PC-9 (cell line): ENCODE measurements at regions not wholly inside any gene's neighbourhood (a gene's known extent, or its start where the extent isn't known, plus 50 kb on each side); places are given as distances from the start of the nearest gene placed in this dataset.

ENCODE experiments used
- BruUV-seq: library from RNA; stranded (reverse); fragments of 400-500 nt; replicated peaks from 2 replicates; lab custom pipeline; 2021; lab: Mats Ljungman, UMichigan
- CTCF ChIA-PET: fragments of 300-600 bp; sonication (Branson Sonifier 250); formaldehyde crosslinking; loops from one replicate; lab custom pipeline; 2022; ENCODE audit warnings: antibody characterized with exemption; lab: Charles Lee
- POLR2A ChIA-PET: fragments of 300-600 bp; sonication (Branson Sonifier 250); formaldehyde crosslinking; loops from one replicate; lab custom pipeline; 2022; ENCODE audit warnings: antibody characterized with exemption; ENCODE audit not compliant: unreplicated experiment; lab: Charles Lee
- DNase-seq, 2 experiments: peaks; one replicate each; pipeline versions ENCODE4 v3.0.0 to v3.0.0-alpha.2; 2015 to 2022; ENCODE audit warnings: mixed read lengths in 1 of 2
- H2AFZ ChIP-seq: fragments of 200-600 bp; sonication (generic); 2 replicates; pipeline ENCODE4 v1.8.1; 2017; ENCODE audit warnings: antibody characterized with exemption
- H3F3A ChIP-seq: fragments of 200-600 bp; sonication (generic); 2 replicates; pipeline ENCODE4 v1.8.1; 2017; ENCODE audit warnings: antibody characterized with exemption, mild to moderate bottlenecking, low read depth; ENCODE audit not compliant: insufficient read depth
- H3K27ac ChIP-seq: fragments of 200-600 bp; sonication (generic); 2 replicates; pipeline ENCODE4 v1.6.1; 2016; ENCODE audit warnings: mixed run types
- H3K27me3 ChIP-seq: fragments of 200-600 bp; sonication (generic); 2 replicates; pipeline ENCODE4 v1.6.1; 2016; ENCODE audit warnings: low read depth, mixed run types; ENCODE audit not compliant: insufficient read depth
- H3K36me3 ChIP-seq: fragments of 200-600 bp; sonication (generic); 2 replicates; pipeline ENCODE4 v1.6.1; 2016; ENCODE audit warnings: low read depth, mixed run types
- H3K4me1 ChIP-seq: fragments of 200-600 bp; sonication (generic); replicated peaks from 2 replicates; pipeline ENCODE4 v1.6.1; 2016; ENCODE audit warnings: mixed run types; ENCODE audit not compliant: insufficient read depth
- H3K4me2 ChIP-seq: fragments of 200-600 bp; sonication (generic); 2 replicates; pipeline ENCODE4 v1.6.1; 2017; ENCODE audit warnings: mixed run types
- H3K4me3 ChIP-seq: fragments of 200-600 bp; sonication (generic); 2 replicates; pipeline ENCODE4 v1.6.1; 2016; ENCODE audit warnings: mixed run types
- H3K79me2 ChIP-seq: fragments of 200-600 bp; sonication (generic); 2 replicates; pipeline ENCODE4 v1.6.1; 2017; ENCODE audit warnings: low read depth, mixed run types
- H3K9me2 ChIP-seq: fragments of 200-600 bp; sonication (generic); 2 replicates; pipeline ENCODE4 v1.8.1; 2017; ENCODE audit warnings: mild to moderate bottlenecking; ENCODE audit not compliant: insufficient read depth
- H3K9me3 ChIP-seq: fragments of 200-600 bp; sonication (generic); 2 replicates; pipeline ENCODE4 v1.8.1; 2016; ENCODE audit warnings: low read depth; ENCODE audit not compliant: insufficient read depth
- H4K20me1 ChIP-seq: fragments of 200-600 bp; sonication (generic); 2 replicates; pipeline ENCODE4 v1.8.1; 2017; ENCODE audit not compliant: insufficient read depth
- EZH2 ChIP-seq: fragments of 200-600 bp; sonication (generic); IDR thresholded peaks from 2 replicates; pipeline ENCODE4 v1.8.0; 2017; ENCODE audit warnings: antibody characterized with exemption, low read depth
- intact Hi-C: fragments of 100-400 bp; cut with micrococcal nuclease; formaldehyde crosslinking; loops from one replicate; pipeline ENCODE4 v1.10.0; 2022; ENCODE audit not compliant: unreplicated experiment
- TF ChIP-seq, protein P1 (sequence below): fragments of 200-600 bp; sonication (generic); conservative IDR thresholded peaks from 2 replicates; pipeline ENCODE4 v1.6.1; 2017; ENCODE audit warnings: mixed run types, antibody characterized with exemption, mild to moderate bottlenecking, moderate library complexity

DNA sequence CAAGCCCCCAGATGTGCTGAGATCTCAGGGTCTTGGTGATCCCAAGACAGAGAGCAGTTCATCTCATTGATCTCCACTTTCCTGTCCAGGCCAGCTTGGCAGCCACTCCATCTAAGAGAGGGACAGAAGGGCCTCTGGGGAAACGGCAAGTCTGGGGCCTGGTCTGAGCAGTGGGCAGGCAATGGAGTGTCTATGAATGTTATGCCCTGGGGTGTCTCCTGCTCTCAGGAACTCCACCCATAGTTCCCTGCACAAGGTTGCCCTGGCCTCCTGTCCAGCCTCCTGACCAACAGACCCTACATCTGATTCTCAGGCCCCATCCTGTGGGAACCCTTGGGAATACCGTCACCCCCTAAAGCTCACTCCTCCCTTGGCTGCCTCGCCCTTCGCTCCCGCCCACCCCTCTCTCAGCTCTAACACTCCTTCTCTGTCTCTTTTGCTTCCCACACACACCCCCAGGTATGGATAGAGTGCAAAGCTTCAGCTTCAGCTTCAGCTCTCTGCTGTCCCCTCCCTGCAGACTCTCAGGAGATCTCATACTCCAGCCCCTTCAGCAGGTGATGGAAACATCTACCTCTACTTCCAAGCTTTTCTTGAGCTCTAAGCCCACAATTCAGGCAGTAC lies 83.0 kb downstream of the HIF1AN start:
- POLR2A ChIA-PET: no interaction called here
- BruUV-seq: no TSS peak

DNA sequence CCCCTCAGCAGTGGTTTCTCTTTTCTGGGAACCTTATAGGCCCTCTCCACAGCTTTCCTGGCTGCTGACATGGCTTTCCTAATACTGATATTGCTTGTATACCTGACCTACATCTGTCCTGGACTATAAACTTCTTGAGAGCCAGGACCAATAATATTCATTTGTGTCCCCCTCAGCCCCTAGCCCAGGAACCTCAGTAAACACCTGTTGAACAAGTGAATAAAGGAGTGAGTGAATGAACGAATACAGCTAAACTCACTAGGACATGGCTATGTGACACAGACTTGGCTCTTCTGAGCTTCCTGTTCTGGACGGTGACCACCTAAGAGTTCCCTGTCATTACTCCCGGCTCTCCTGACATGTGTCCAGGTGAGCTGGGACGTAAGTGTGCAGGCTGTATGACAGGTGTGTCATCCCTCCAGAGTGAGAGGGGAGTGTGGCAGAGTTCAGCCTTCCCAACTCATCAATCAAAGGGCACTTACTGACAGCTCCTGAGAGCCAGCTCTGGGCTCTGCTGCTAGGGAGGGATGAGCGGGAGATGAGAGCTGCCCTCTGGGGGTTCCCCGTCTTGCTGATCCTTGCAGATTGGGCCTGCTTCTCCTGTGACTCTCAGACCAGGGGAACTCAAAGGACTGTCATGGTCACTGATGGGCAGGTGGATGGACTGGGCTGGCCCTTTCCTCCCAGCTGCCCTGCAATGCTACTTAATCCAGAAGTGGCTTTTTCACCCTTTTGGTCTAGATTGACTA lies 84.5 kb downstream of the HIF1AN start:
- H3K4me3 ChIP-seq: no peak overlapping the region
- H3K9me2 ChIP-seq: no peaks in the 10 kb centered on the region
- no peak for TF ChIP-seq EZH2
- TF ChIP-seq, protein P1, sequence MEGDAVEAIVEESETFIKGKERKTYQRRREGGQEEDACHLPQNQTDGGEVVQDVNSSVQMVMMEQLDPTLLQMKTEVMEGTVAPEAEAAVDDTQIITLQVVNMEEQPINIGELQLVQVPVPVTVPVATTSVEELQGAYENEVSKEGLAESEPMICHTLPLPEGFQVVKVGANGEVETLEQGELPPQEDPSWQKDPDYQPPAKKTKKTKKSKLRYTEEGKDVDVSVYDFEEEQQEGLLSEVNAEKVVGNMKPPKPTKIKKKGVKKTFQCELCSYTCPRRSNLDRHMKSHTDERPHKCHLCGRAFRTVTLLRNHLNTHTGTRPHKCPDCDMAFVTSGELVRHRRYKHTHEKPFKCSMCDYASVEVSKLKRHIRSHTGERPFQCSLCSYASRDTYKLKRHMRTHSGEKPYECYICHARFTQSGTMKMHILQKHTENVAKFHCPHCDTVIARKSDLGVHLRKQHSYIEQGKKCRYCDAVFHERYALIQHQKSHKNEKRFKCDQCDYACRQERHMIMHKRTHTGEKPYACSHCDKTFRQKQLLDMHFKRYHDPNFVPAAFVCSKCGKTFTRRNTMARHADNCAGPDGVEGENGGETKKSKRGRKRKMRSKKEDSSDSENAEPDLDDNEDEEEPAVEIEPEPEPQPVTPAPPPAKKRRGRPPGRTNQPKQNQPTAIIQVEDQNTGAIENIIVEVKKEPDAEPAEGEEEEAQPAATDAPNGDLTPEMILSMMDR: no peak
- H3F3A ChIP-seq: no peaks in the 10 kb centered on the region
- CTCF ChIA-PET: no interaction called here
- H3K27ac ChIP-seq: no peak overlapping the region
- DNase-seq: no peak
- H3K4me1 ChIP-seq: no peaks in the 10 kb centered on the region
- no peaks in the 10 kb centered on the region for H3K36me3 ChIP-seq
- BruUV-seq: no TSS peak
- no peak overlapping the region for H3K4me2 ChIP-seq
- H4K20me1 ChIP-seq: no peaks in the 10 kb centered on the region
- no peak overlapping the region for H2AFZ ChIP-seq
- POLR2A ChIA-PET: no interaction called here
- no peaks in the 10 kb centered on the region for H3K79me2 ChIP-seq
- intact Hi-C loops: no loop called here
- H3K27me3 ChIP-seq: peaks cover 73% of the 10 kb centered on the region
- no peaks in the 10 kb centered on the region for H3K9me3 ChIP-seq

More for the DNA sequence above, 83.0 kb downstream of the HIF1AN start:
- intact Hi-C loops: no loop called here
- Histone ChIP-seq H3K4me3 (no peak overlapping the region), H4K20me1 (no peaks in the 10 kb centered on the region), H2AFZ (no peak overlapping the region), H3F3A (no peaks in the 10 kb centered on the region), H3K27ac (no peak overlapping the region), H3K9me2 (no peaks in the 10 kb centered on the region), H3K9me3 (no peaks in the 10 kb centered on the region), H3K79me2 (no peaks in the 10 kb centered on the region), H3K36me3 (no peaks in the 10 kb centered on the region), H3K27me3 (peaks cover 69% of the 10 kb centered on the region), H3K4me2 (no peak overlapping the region), H3K4me1 (no peaks in the 10 kb centered on the region)
- TF ChIP-seq, protein P1: no peak
- TF ChIP-seq EZH2: no peak
- no peak for DNase-seq
- CTCF ChIA-PET: no interaction called here

DNA sequence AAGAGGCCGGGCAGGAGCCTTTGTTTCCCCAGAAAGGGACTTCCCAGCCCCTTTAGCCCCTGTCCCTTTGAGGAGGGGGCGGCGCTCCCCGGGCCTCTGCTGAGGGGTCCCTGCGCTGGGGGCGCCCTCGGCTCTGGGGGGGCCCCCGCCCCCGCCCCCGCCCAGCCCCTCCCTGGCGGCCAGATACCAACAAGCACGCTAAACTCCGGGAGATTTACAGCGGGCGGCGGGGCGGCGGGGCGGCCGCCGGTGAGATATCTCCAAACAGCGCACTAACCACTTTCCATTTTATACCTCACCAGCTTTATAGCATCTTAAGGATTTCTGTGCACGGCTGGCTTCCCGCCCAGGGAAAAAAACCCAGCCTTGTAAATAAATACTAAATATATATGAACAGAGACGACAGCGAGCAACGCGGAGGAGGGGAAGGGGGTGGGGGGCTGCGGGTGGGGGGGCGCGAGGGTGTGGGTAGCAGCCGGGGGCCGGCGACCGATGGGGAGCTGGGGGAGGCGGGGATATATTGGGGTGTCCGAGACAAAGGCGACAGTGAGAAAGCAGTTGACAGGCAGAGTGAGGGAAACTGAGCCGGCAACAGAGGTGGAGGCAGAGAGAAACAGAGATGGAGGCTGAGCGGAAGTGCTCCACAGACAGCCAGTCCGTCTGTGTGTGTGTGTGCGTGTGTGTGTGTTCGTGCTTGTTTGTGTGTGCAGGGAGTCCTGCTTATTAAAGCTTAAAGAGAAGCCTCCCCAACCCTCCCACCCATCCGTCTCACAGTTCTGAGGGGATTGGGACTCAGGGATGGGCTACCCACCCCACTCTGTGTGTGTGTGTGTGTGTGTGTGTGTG lies 85.8 kb downstream of the HIF1AN start:
- BruUV-seq: no TSS peak
- no peak for TF ChIP-seq EZH2
- TF ChIP-seq, protein P1: no peak

More for the DNA sequence above, 85.8 kb downstream of the HIF1AN start:
- intact Hi-C loops: no loop called here
- Histone ChIP-seq H3K27ac (no peak overlapping the region), H3K27me3 (peaks cover 80% of the 10 kb centered on the region), H4K20me1 (no peaks in the 10 kb centered on the region), H3K36me3 (no peaks in the 10 kb centered on the region), H3K9me3 (no peaks in the 10 kb centered on the region), H3K9me2 (no peaks in the 10 kb centered on the region), H2AFZ (no peak overlapping the region), H3K4me3 (no peak overlapping the region), H3K79me2 (no peaks in the 10 kb centered on the region), H3K4me2 (no peak overlapping the region), H3F3A (no peaks in the 10 kb centered on the region), H3K4me1 (no peaks in the 10 kb centered on the region)
- DNase-seq: no peak
- ChIA-PET POLR2A (no interaction called here), CTCF (no interaction called here)
